ENCODE measurements at regions not wholly inside any gene's neighbourhood (a gene's known extent, or its start where the extent isn't known, plus 50 kb on each side); places are given as distances from the start of the nearest gene placed in this dataset.

DNA sequence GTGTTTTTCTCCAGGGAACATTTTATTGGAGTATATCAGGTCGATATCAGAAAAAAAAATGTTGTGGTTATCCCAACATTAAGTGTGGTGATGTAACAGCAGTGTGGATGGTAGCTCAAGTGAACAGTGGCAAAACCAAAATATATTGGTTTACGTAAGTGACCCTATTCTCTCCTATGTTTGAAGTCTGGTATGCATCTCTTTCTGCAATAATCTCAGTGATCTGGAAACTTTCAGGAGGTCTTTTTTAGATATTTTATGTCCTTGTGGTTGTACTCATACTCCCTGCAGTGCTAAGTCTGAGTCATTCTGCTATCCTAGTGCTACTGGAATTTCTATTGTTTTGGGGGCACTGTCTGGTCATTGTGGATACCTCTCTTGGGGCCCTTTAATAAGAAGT, 137.9 kb downstream of the SNRPN start:
- Histone ChIP-seq H3K4me2 (replicated peaks; ENCODE audit: low read depth, low read length, poor library complexity, severe bottlenecking) (no peak overlapping the region), H2AFZ (ENCODE audit: insufficient read depth, low read depth, low read length, poor library complexity, severe bottlenecking) (no peak overlapping the region), H3K9me3 (ENCODE audit: control extremely low read depth in 1 of 3, control insufficient read depth in 2 of 3, insufficient read depth in 1 of 3, low read length in 2 of 3) (peaks cover 0 to 73% (median 66%) of the 10 kb centered on the region in 3 donors), H3K4me3 (ENCODE audit: control extremely low read depth in 1 of 5, extremely low read depth in 1 of 5, insufficient read depth in 1 of 5, low read depth in 2 of 5, low read length in 4 of 5) (no peak overlapping the region), H3K9ac (ENCODE audit: low read length) (no peak overlapping the region), H3K36me3 (replicated peaks in 1 of 2; ENCODE audit: control extremely low read depth in 1 of 2, control insufficient read depth in 1 of 2, extremely low read depth in 1 of 2, insufficient read depth in 2 of 2, low read length in 1 of 2) (peaks cover 0 to 77% of the 10 kb centered on the region in 2 experiments), H4K20me1 (ENCODE audit: control insufficient read depth, insufficient read depth, low read length, poor library complexity, severe bottlenecking) (no peaks in the 10 kb centered on the region), H3K4me1 (ENCODE audit: control insufficient read depth in 2 of 2, insufficient read depth in 2 of 2, low read length in 2 of 2) (no peaks in the 10 kb centered on the region), H3K27me3 (replicated peaks in 1 of 4; ENCODE audit: control extremely low read depth in 1 of 4, control insufficient read depth in 3 of 4, insufficient read depth in 4 of 4, low read length in 3 of 4) (no peaks in the 10 kb centered on the region), H3K79me2 (ENCODE audit: control insufficient read depth, insufficient read depth, low read length) (no peaks in the 10 kb centered on the region), H3K27ac (ENCODE audit: low read length in 2 of 2) (no peak overlapping the region)
- Mint-ChIP-seq H3K27ac (no peak overlapping the region), H3K4me3 (no peak overlapping the region), H3K4me1 (no peaks in the 10 kb centered on the region), H3K27me3 (no peaks in the 10 kb centered on the region), H3K9me3 (ENCODE audit: insufficient read depth) (peaks cover 47% of the 10 kb centered on the region)
- no CpG with 5 or more reads among the region's 2 CpGs for WGBS (ENCODE audit: insufficient coverage)
- CTCF ChIA-PET: no interaction called here
- ATAC-seq (ENCODE audit: low read depth) (no peak), DNase-seq (no peak)
- POLR2A ChIA-PET: no interaction called here
- intact Hi-C loops (cut with micrococcal nuclease): no loop called here
- TF ChIP-seq, protein P1, sequence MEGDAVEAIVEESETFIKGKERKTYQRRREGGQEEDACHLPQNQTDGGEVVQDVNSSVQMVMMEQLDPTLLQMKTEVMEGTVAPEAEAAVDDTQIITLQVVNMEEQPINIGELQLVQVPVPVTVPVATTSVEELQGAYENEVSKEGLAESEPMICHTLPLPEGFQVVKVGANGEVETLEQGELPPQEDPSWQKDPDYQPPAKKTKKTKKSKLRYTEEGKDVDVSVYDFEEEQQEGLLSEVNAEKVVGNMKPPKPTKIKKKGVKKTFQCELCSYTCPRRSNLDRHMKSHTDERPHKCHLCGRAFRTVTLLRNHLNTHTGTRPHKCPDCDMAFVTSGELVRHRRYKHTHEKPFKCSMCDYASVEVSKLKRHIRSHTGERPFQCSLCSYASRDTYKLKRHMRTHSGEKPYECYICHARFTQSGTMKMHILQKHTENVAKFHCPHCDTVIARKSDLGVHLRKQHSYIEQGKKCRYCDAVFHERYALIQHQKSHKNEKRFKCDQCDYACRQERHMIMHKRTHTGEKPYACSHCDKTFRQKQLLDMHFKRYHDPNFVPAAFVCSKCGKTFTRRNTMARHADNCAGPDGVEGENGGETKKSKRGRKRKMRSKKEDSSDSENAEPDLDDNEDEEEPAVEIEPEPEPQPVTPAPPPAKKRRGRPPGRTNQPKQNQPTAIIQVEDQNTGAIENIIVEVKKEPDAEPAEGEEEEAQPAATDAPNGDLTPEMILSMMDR (IDR thresholded peaks at IDR 0.05): no peak
- TF ChIP-seq EZH2 (IDR thresholded peaks at IDR 0.05; ENCODE audit: borderline replicate concordance, insufficient read depth, low read depth, low read length, poor library complexity, severe bottlenecking): no peak

DNA sequence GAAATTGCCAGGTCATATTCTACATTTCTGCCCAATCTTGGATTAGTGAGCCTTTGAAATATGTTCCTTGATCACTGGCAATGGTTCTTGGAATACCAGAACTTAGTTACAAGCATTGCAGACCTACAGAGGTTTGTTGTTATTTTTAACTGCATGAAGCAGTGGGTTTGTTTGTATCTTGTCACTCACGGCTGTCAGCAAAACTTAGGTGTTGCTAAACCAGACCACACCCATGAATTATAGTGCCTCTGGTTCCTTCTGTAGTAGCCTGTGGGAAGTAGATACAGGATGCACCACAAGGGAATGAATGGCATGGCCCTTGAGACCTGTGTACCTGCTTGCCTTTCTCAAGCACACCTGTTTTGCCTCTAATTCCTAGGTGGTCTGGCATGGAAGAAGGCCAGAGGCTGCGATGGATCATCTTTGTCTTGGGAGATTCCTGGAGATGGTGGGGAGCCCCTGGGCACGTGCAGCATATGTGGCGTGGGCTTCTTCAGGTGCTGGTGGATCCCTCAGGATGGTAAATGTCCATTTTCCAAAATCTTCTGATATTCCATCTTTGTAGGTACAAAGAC, 138.8 kb downstream of the SNRPN start:
- H3K4me3 Mint-ChIP-seq: no peak overlapping the region
- H3K27ac ChIP-seq (ENCODE audit: low read length in 2 of 2): no peak overlapping the region
- H3K36me3 ChIP-seq (replicated peaks in 1 of 2; ENCODE audit: control extremely low read depth in 1 of 2, control insufficient read depth in 1 of 2, extremely low read depth in 1 of 2, insufficient read depth in 2 of 2, low read length in 1 of 2): peaks cover 0 to 74% of the 10 kb centered on the region in 2 experiments
- H3K79me2 ChIP-seq (ENCODE audit: control insufficient read depth, insufficient read depth, low read length): no peaks in the 10 kb centered on the region
- H3K4me1 ChIP-seq (ENCODE audit: control insufficient read depth in 2 of 2, insufficient read depth in 2 of 2, low read length in 2 of 2): no peaks in the 10 kb centered on the region
- CTCF ChIA-PET: no interaction called here
- no CpG with 5 or more reads among the region's 4 CpGs for WGBS (ENCODE audit: insufficient coverage)
- H3K4me1 Mint-ChIP-seq: no peaks in the 10 kb centered on the region
- DNase-seq: no peak
- H3K27me3 ChIP-seq (replicated peaks in 1 of 4; ENCODE audit: control extremely low read depth in 1 of 4, control insufficient read depth in 3 of 4, insufficient read depth in 4 of 4, low read length in 3 of 4): no peaks in the 10 kb centered on the region
- H3K27me3 Mint-ChIP-seq: no peaks in the 10 kb centered on the region
- H4K20me1 ChIP-seq (ENCODE audit: control insufficient read depth, insufficient read depth, low read length, poor library complexity, severe bottlenecking): no peaks in the 10 kb centered on the region
- peaks cover 45% of the 10 kb centered on the region for H3K9me3 Mint-ChIP-seq (ENCODE audit: insufficient read depth)
- H3K27ac Mint-ChIP-seq: no peak overlapping the region
- POLR2A ChIA-PET: no interaction called here
- H2AFZ ChIP-seq (ENCODE audit: insufficient read depth, low read depth, low read length, poor library complexity, severe bottlenecking): no peak overlapping the region
- no peak overlapping the region for H3K4me2 ChIP-seq (replicated peaks; ENCODE audit: low read depth, low read length, poor library complexity, severe bottlenecking)
- TF ChIP-seq EZH2 (IDR thresholded peaks at IDR 0.05; ENCODE audit: borderline replicate concordance, insufficient read depth, low read depth, low read length, poor library complexity, severe bottlenecking): no peak
- TF ChIP-seq, protein P1 (IDR thresholded peaks at IDR 0.05): no peak
- no peak overlapping the region for H3K4me3 ChIP-seq (ENCODE audit: control extremely low read depth in 1 of 5, extremely low read depth in 1 of 5, insufficient read depth in 1 of 5, low read depth in 2 of 5, low read length in 4 of 5)
- intact Hi-C loops (cut with micrococcal nuclease): no loop called here
- no peak overlapping the region for H3K9ac ChIP-seq (ENCODE audit: low read length)
- peaks cover 0 to 66% (median 60%) of the 10 kb centered on the region in 3 donors for H3K9me3 ChIP-seq (ENCODE audit: control extremely low read depth in 1 of 3, control insufficient read depth in 2 of 3, insufficient read depth in 1 of 3, low read length in 2 of 3)
- no peak for ATAC-seq (ENCODE audit: low read depth)
